ENCODE measurements at regions not wholly inside any gene's neighbourhood (a gene's known extent, or its start where the extent isn't known, plus 50 kb on each side); places are given as distances from the start of the nearest gene placed in this dataset.

GRCh38 chr12:125888921-125889320 lies 823.7 kb downstream of the AACS start:
- no peak for DNase-seq (ENCODE audit: insufficient read length, low spot score)
- FAIRE-seq, result no peak
- no peak for TF ChIP-seq CTCF (IDR thresholded peaks at IDR 0.05; ENCODE audit: insufficient read depth, missing control alignments)

- DNase-seq (ENCODE audit: insufficient read length, low spot score), result no peak
- FAIRE-seq, result no peak
- TF ChIP-seq CTCF (IDR thresholded peaks at IDR 0.05; ENCODE audit: insufficient read depth, missing control alignments), result no peak
These were observed 824.5 kb downstream of the AACS start for GRCh38 chr12:125889742-125890141.

- TF ChIP-seq CTCF (IDR thresholded peaks at IDR 0.05; ENCODE audit: insufficient read depth, missing control alignments), result no peak
- FAIRE-seq (no peak), DNase-seq (ENCODE audit: insufficient read length, low spot score) (no peak)
These were observed 825.2 kb downstream of the AACS start for GRCh38 chr12:125890366-125890905.

- TF ChIP-seq CTCF (IDR thresholded peaks at IDR 0.05; ENCODE audit: insufficient read depth, missing control alignments), result no peak
- FAIRE-seq (no peak), DNase-seq (ENCODE audit: insufficient read length, low spot score) (no peak)
These were observed 825.7 kb downstream of the AACS start for GRCh38 chr12:125890971-125891370.

- no peak for TF ChIP-seq CTCF (IDR thresholded peaks at IDR 0.05; ENCODE audit: insufficient read depth, missing control alignments)
These were observed 827.0 kb downstream of the AACS start for GRCh38 chr12:125892276-125892675.

GRCh38 chr12:125902991-125903390 lies 837.8 kb downstream of the AACS start:
- no peak for DNase-seq (ENCODE audit: insufficient read length, low spot score)
- no peak for TF ChIP-seq CTCF (IDR thresholded peaks at IDR 0.05; ENCODE audit: insufficient read depth, missing control alignments)
- no peak for FAIRE-seq

More at GRCh38 chr12:125892276-125892675, 827.0 kb downstream of the AACS start:
- no peak for FAIRE-seq
- DNase-seq (ENCODE audit: insufficient read length, low spot score), result no peak

GRCh38 chr12:125907351-125907750 lies 842.1 kb downstream of the AACS start:
- TF ChIP-seq CTCF (IDR thresholded peaks at IDR 0.05; ENCODE audit: insufficient read depth, missing control alignments), result no peak
- no peak for DNase-seq (ENCODE audit: insufficient read length, low spot score)
- FAIRE-seq, result no peak
